SK-N-SH (cell line): ENCODE measurements at regions not wholly inside any gene's neighbourhood (a gene's known extent, or its start where the extent isn't known, plus 50 kb on each side); places are given as distances from the start of the nearest gene placed in this dataset.

Experiments used
- EP300 ChIP-seq, 2 experiments: IDR thresholded peaks; 2 replicates each; pipeline versions ENCODE4 v1.4.0 to v1.6.1; 2012; ENCODE audit warnings: borderline replicate concordance in 1 of 2, low read depth in 1 of 2, low read length in 1 of 2
- RFX5 ChIP-seq: IDR thresholded peaks from 2 replicates; pipeline ENCODE4 v1.6.1; 2012; ENCODE audit warnings: mild to moderate bottlenecking, improper control_type of control experiment, low read length
- TAF1 ChIP-seq: IDR thresholded peaks from 2 replicates; pipeline ENCODE4 v1.6.1; 2012; ENCODE audit warnings: low read depth, mild to moderate bottlenecking, low read length, moderate library complexity, borderline replicate concordance
- TCF12 ChIP-seq: IDR thresholded peaks from 2 replicates; pipeline ENCODE4 v1.4.0; 2012
- TEAD4 ChIP-seq: IDR thresholded peaks from 2 replicates; pipeline ENCODE4 v1.4.0; 2012; ENCODE audit warnings: mild to moderate bottlenecking, borderline replicate concordance; ENCODE audit not compliant: insufficient read depth
- TF ChIP-seq, protein P1 (sequence below): fragments of 150-350 bp; IDR thresholded peaks from 2 replicates; pipeline ENCODE4 v1.6.1; 2017; ENCODE audit warnings: antibody characterized with exemption, low read length, low read depth, borderline replicate concordance
- TF ChIP-seq, protein P2 (sequence below): IDR thresholded peaks from 2 replicates; pipeline ENCODE4 v1.4.0; 2012; ENCODE audit warnings: low read depth
- TF ChIP-seq, protein P3 (sequence below): fragments of 200-600 bp; sonication (generic); IDR thresholded peaks from 2 replicates; pipeline ENCODE4 v1.6.1; 2017; ENCODE audit warnings: antibody characterized with exemption, mild to moderate bottlenecking, moderate library complexity

DNA sequence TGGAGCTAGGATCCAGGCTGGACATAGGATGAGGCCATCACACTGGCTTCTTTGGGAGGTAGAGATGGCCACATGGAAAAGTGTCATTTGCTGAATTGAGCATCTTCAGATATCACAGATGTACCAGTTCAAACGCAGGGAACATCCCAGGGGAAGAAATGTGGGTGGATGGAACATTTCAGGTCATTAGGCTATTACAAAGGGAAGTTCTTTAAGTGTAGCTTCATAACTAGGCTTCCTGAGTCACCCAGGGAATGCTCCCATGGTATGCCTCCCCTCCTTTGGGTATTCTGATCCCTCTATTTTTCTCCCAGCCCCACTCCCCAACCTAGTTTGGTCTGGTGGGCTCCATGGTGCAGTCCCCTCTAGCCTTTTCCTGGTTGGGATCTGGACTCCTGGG lies 69.8 kb upstream of the IRX3 start:
- TF ChIP-seq RFX5 (no peak), TAF1 (no peak), EP300 (IDR thresholded peaks at IDR 0.05; ENCODE audit: borderline replicate concordance in 1 of 2, low read depth in 1 of 2, low read length in 1 of 2) (no peak), TEAD4 (no peak), TCF12 (no peak)
- TF ChIP-seq, protein P1, sequence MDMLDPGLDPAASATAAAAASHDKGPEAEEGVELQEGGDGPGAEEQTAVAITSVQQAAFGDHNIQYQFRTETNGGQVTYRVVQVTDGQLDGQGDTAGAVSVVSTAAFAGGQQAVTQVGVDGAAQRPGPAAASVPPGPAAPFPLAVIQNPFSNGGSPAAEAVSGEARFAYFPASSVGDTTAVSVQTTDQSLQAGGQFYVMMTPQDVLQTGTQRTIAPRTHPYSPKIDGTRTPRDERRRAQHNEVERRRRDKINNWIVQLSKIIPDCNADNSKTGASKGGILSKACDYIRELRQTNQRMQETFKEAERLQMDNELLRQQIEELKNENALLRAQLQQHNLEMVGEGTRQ, result no peak
- TF ChIP-seq, protein P2, sequence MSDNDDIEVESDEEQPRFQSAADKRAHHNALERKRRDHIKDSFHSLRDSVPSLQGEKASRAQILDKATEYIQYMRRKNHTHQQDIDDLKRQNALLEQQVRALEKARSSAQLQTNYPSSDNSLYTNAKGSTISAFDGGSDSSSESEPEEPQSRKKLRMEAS, result no peak
- TF ChIP-seq, protein P3, sequence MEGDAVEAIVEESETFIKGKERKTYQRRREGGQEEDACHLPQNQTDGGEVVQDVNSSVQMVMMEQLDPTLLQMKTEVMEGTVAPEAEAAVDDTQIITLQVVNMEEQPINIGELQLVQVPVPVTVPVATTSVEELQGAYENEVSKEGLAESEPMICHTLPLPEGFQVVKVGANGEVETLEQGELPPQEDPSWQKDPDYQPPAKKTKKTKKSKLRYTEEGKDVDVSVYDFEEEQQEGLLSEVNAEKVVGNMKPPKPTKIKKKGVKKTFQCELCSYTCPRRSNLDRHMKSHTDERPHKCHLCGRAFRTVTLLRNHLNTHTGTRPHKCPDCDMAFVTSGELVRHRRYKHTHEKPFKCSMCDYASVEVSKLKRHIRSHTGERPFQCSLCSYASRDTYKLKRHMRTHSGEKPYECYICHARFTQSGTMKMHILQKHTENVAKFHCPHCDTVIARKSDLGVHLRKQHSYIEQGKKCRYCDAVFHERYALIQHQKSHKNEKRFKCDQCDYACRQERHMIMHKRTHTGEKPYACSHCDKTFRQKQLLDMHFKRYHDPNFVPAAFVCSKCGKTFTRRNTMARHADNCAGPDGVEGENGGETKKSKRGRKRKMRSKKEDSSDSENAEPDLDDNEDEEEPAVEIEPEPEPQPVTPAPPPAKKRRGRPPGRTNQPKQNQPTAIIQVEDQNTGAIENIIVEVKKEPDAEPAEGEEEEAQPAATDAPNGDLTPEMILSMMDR, result no peak
